PFSK-1 (cell line): ENCODE measurements at regions not wholly inside any gene's neighbourhood (a gene's known extent, or its start where the extent isn't known, plus 50 kb on each side); places are given as distances from the start of the nearest gene placed in this dataset.

ENCODE experiments used
- FOXP2 ChIP-seq: optimal IDR thresholded peaks from 2 replicates; pipeline ENCODE3; 2011; ENCODE audit warnings: borderline replicate concordance, control low read depth, inconsistent platforms; ENCODE audit not compliant: insufficient read depth; ENCODE audit errors: extremely low read length, extremely low read depth
- POLR2AphosphoS5 ChIP-seq: IDR thresholded peaks from 2 replicates; pipeline ENCODE4 v1.6.1; 2012; ENCODE audit warnings: low read depth, mild to moderate bottlenecking, control low read depth, low read length, moderate library complexity
- REST ChIP-seq, 2 experiments: IDR thresholded peaks; 2 replicates each; pipeline versions ENCODE4 v1.6.1 to v1.8.0; 2011 to 2012; ENCODE audit warnings: low read depth in 2 of 2, low read length in 2 of 2, control low read depth in 1 of 2, inconsistent platforms in 1 of 2, mild to moderate bottlenecking in 1 of 2, moderate library complexity in 1 of 2; ENCODE audit not compliant: insufficient read depth in 1 of 2
- SIN3A ChIP-seq: IDR thresholded peaks from 2 replicates; pipeline ENCODE4 v1.6.1; 2012; ENCODE audit warnings: mild to moderate bottlenecking, low read length, moderate library complexity, borderline replicate concordance; ENCODE audit not compliant: insufficient read depth
- TAF1 ChIP-seq: IDR thresholded peaks from 2 replicates; pipeline ENCODE4 v1.6.1; 2012; ENCODE audit warnings: low read length, control low read depth, borderline replicate concordance; ENCODE audit not compliant: insufficient read depth

- TF ChIP-seq REST (IDR thresholded peaks at IDR 0.05; ENCODE audit: insufficient read depth in 1 of 2, low read depth in 2 of 2, low read length in 2 of 2) (no peak), SIN3A (no peak), POLR2AphosphoS5 (no peak), TAF1 (no peak), FOXP2 (no peak)
These were observed 412.3 kb upstream of the ETAA1 start for GRCh38 chr2:66984864-66985263.

DNA sequence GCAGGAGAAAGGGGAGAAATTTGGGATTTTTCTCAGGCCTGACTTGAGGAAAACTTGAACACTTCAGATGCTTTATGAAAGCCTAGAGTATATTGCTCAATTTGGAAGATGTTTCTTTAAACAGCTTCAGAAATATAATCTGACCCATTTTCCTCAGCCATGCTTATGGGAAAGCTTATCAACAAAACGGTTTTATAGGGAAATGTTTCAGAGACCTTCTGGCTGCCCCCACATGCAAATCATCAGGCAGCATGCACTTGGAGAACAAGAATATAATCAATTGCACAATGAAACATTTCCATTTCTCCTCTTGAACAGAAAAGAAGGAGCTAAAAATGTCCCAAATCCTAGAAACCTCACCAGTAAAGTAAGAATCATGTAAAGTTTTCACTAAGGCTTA lies 411.2 kb upstream of the ETAA1 start:
- TF ChIP-seq TAF1 (no peak), POLR2AphosphoS5 (no peak), SIN3A (no peak), FOXP2 (no peak), REST (IDR thresholded peaks at IDR 0.05; ENCODE audit: insufficient read depth in 1 of 2, low read depth in 2 of 2, low read length in 2 of 2) (no peak)

- TF ChIP-seq TAF1 (no peak), POLR2AphosphoS5 (no peak), SIN3A (no peak), REST (IDR thresholded peaks at IDR 0.05; ENCODE audit: insufficient read depth in 1 of 2, low read depth in 2 of 2, low read length in 2 of 2) (no peak), FOXP2 (no peak)
These were observed 409.4 kb upstream of the ETAA1 start for GRCh38 chr2:66987733-66988132.

DNA sequence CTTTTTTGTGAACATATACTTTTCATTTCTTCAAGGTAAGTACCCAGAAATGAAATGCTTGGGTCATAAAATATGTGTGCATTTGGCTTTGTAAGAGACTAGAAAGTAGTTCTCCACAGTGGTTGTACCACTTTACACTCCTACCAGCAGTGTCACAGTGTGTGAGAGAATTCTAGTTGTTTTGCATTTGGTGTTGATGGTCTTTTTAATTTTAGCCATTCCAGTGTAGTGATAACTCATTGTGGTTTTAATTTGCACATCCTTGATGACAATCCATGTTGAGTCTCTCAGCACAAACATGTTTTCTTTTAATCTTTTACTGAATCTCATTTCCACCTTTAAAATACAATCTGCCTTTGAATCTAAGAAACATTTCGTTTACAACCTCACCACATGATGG lies 402.5 kb upstream of the ETAA1 start:
- no peak for TF ChIP-seq SIN3A

DNA sequence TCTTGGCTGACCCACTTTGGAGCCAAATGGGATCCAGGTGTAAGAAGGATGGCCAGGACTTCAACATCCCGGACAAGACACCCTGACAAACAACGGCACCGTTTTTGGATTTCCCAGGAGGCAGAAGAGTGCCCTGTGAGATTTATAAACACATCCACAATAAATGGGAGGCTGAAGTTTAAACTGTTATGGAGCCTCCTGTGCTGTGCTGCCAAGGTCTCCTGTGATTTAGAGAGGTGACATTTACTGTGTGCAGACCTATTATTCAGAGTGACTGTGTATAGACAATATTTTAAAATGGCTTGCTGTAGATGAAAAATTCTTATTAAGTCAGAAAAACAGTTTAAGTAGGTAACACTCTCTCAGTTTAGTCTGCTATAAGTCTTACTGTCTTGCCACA lies 401.5 kb upstream of the ETAA1 start:
- TF ChIP-seq TAF1 (no peak), POLR2AphosphoS5 (no peak), REST (IDR thresholded peaks at IDR 0.05; ENCODE audit: insufficient read depth in 1 of 2, low read depth in 2 of 2, low read length in 2 of 2) (no peak), SIN3A (no peak), FOXP2 (no peak)
